NOMO-1 treated with DMSO at 0.1 percent for 48 hours (cell line): ENCODE measurements at regions not wholly inside any gene's neighbourhood (a gene's known extent, or its start where the extent isn't known, plus 50 kb on each side); places are given as distances from the start of the nearest gene placed in this dataset.
A peak's percentile ranks its signal among the peaks of the same experiment; 100 is the strongest.

Experiments used
- DNase-seq: peaks from one replicate; lab custom pipeline; 2025; ENCODE audit not compliant: unreplicated experiment; lab: John Stamatoyannopoulos, UW

GRCh38 chr4:57501720-57502119 lies 391.5 kb upstream of the IGFBP7 start:
- no peak for DNase-seq

GRCh38 chr4:57499786-57500185 lies 389.6 kb upstream of the IGFBP7 start:
- no peak for DNase-seq

- no peak for DNase-seq
Measured at GRCh38 chr4:57498251-57498650, 388.1 kb upstream of the IGFBP7 start.

DNA sequence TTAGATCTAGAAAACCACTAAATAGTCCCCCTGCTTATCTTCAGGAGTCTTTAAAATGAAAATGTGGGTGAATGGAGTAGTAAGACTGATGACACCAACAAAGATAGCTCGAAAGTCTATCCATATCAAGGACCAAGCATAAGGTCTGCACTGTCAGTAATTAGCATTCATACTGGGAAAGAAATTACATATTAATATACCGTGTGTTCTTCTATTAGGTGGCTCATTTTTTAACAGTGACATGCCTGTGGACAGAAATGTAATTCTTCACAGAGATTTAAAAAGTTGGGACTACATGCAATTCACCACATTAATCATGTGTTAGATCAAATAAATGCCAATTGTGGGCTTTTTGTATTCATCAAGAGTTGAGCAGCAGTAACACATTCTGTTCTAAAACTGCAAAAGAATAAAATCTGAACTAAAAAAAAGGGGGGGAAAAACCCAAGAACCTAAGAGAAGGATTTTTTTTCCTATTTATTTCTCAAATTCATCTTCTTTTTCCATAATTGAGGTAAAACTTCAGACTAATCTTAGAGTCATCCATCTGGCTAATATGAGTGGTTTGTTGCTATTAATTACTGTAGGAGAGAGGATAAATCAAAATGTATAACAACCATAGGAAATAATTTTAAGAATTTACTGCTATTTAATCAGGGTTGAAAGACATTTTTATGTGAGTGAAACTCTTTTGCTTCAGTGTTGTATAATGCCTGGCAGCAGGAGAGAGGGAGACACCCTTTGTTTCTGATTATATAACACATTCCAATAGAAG lies 386.7 kb upstream of the IGFBP7 start:
- no peak for DNase-seq

GRCh38 chr4:57494821-57495220 lies 384.6 kb upstream of the IGFBP7 start:
- no peak for DNase-seq

DNA sequence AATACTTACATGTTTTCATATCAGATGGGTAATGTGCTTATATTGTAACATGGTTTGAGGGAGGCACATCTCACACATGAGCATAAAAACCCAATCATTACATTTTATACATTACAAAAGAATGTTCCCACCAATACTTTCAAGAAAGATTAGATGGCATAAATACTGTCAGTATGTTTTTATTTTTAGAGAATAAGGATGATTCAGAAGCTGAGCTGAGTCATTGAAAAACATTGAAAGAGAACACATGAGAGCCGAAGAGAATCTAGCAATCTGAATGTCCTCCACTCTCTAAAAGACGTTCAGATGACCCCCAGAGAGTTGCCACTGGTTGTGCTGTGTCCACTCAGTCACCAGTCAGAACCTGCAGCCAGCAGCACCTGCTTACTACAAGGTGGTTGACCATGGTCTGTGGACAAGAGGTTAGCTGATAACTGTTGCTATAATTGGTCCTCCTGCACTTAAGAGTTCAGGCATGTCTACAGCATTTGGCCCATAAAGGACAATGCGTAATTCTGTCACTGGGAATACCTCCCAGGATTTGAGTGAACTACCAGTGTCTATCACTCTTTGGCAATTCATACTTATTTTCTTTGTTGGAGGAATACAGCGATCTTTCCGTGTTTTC lies 382.2 kb upstream of the IGFBP7 start:
- DNase-seq = no peak

DNA sequence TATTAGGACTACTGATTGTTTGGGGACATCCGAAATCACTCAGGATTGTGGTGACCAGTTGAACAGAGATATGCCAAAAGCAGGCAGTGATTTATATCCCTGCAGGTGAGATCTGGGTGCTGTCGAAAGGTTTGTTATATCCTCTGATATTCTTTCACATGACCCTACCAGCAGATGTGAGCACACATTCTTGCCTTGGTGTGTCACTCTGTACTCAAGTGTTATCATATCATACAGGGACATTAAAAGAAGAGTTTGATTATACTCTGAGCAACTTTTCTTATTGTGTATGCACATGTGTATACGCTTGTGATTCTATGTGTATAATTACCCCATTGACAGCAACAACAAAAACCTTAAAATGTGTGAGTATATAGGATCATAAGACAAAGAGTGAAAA lies 381.2 kb upstream of the IGFBP7 start:
- no peak for DNase-seq

DNA sequence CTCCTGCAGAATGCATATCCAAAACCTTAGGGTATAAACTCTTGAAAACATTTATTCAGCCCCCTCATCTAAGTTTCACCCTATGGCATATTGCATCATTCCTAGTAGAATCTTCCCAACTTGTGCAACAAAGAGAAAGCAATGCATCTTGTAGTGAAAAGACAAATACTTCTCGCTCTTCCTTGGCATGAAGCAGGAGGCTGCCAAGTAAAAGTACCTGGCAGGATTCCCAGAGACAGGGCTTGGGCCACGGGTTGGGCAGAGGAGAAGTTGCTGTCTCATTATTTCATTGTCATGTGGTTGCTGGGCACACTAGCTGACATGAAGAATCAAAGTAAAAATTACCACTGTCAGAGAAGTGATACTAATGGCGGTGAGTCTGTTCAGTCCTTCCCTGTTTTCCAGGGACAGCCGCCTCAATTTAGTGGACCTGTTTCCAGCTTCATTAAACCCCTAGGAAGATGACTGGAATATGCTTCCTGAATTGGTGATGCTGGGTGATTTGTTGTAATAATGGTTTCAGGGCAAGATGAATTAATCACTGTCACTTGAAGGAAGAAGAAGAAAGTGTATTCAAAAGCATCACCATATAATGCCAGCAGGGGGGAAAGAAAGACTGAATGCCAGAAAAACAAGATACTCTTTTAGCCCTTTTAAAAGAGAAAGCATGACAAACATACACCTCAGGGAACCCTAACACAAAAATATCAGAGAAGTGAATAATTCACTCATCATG lies 380.5 kb upstream of the IGFBP7 start:
- no peak for DNase-seq

- DNase-seq = no peak
Measured at GRCh38 chr4:57488366-57489162, 378.4 kb upstream of the IGFBP7 start.

- no peak for DNase-seq
Measured at GRCh38 chr4:57475424-57475823, 365.2 kb upstream of the IGFBP7 start.

DNA sequence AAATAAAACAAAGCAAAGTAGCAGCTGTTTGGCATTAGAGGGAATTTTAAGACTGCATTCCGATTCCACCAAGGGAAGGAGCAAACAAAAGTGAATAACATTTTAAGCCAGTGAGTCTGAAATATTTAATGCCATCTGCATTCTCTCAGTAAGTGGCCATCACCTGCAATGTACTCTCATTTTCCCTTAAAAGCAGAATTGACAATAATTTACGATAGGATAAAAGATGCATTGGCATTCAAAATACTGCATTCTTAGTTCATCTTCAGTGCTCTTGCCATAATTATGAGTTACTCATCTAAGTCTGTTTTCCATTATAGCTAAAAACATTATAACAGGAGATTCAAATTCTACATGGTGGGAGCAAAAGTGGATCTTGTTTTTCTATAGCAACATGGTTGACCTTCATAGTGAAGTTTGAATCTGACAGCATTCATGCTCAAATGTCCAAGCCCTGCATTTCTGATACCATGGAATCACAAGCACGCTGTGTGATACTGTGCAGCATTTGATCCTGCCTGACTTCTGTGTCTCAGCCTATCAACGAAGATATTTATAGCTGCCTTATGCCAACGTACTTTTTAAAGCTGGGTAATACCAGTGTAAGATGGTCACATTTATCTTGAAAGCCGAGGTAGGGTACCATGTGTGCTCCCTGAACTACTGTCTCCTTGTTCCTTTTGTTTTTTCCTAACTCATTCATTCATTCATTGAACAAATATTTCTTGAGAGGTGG lies 355.3 kb upstream of the IGFBP7 start:
- no peak for DNase-seq

DNA sequence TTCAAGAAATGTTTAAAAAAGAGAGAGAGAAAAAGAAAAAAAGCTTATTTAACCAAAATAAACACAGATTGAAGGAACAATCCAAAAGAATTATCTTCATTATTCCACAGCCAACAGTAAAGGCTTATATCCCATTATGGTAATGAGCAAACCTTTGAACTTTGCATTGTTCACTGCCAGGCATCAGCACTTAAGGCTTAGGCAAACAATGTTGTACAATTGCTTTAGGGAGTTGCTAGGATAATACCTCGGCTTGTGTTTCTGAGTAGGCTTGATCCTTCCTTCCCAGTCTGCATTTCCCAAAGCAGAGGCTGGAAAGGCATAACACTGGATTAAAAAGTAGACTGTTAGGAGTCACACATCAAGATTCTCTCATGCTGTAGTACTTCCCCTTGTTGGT lies 352.7 kb upstream of the IGFBP7 start:
- no peak for DNase-seq

DNA sequence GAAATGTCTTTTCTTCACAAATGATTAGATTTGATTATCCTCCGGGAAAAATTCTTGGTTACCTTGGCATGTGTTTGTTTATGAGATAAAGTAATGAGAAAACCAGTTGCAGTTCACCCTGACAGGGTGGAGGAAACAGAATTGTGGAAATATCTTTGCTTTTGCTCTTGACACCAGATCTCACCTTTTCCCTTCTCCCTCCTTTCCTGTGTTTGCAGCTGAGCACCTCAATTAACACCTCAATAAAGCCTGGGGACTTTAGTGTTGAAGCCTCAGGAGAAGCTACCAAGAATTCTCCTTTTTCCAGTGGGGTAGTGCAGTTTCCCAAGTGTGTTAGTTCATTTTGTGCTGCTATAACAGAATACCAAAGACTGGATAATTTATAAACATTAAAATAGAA lies 350.8 kb upstream of the IGFBP7 start:
- DNase-seq = no peak

GRCh38 chr4:57448901-57449300 lies 338.7 kb upstream of the IGFBP7 start:
- DNase-seq = no peak

- DNase-seq = no peak
Measured at GRCh38 chr4:57448452-57448851, 338.3 kb upstream of the IGFBP7 start.

DNA sequence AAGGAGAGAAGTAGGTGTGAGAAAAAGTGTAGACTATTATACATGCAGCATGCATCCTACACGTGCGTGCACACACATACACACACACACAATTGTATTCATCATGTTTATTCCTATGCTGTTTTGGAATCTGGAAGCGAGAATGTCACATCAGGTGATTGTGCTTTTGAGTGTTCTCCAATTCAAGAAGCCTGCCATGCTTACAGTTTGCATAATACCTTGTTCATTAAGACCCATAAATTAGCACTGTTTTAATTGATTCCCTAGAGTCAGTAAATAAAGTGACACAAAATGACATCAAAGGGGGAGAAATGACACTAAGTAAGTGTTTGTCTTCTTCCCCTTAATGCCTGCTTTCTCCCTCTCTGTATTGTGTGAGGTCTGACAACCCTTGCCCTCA lies 336.1 kb upstream of the IGFBP7 start:
- DNase-seq = no peak

- no peak for DNase-seq
Measured at GRCh38 chr4:57445686-57446085, 335.5 kb upstream of the IGFBP7 start.

GRCh38 chr4:57444671-57445070 lies 334.5 kb upstream of the IGFBP7 start:
- no peak for DNase-seq

GRCh38 chr4:57443787-57444186 lies 333.6 kb upstream of the IGFBP7 start:
- no peak for DNase-seq

DNA sequence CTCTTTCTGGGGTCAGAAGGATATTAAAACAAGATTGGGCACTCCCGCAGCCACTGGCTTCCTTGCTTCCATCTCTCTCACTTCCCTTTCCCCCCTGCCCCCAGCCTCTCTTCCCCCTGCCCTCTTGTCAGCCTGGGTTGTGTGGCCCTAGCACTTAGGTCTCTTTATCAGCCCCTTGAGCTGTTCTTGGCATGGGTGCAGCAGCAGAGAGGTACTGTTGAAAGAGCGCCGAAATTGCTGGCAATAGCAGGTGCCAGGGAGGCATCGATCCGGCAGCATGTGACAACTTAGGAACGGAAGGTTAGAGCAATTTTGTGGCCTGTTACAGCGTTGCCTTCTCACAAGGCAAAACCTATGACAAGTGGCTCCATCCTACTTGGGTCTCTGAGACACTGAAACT lies 333.1 kb upstream of the IGFBP7 start:
- DNase-seq = no peak

- DNase-seq = peak; percentile 7
Measured at GRCh38 chr4:57442831-57443291, 332.7 kb upstream of the IGFBP7 start.
